Stimulated activated naive CD4-positive, alpha-beta T cell (primary cell): ENCODE measurements at regions not wholly inside any gene's neighbourhood (a gene's known extent, or its start where the extent isn't known, plus 50 kb on each side); places are given as distances from the start of the nearest gene placed in this dataset.

Source experiments
- DNase-seq, 6 experiments: peaks; one replicate each; lab custom pipeline; 2025; lab: John Stamatoyannopoulos, UW

- DNase-seq: no peak
Measured at GRCh38 chr2:60294901-60295635, 258.4 kb downstream of the BCL11A start.

GRCh38 chr2:60292242-60292641 lies 261.2 kb downstream of the BCL11A start:
- DNase-seq: no peak

GRCh38 chr2:60290509-60290908 lies 262.9 kb downstream of the BCL11A start:
- DNase-seq: no peak

- DNase-seq: no peak
Measured at GRCh38 chr2:60285626-60286316, 267.7 kb downstream of the BCL11A start.

- DNase-seq: no peak
Measured at GRCh38 chr2:60283626-60284025, 269.8 kb downstream of the BCL11A start.

GRCh38 chr2:60282886-60283285 lies 270.6 kb downstream of the BCL11A start:
- DNase-seq: no peak

GRCh38 chr2:60281730-60282129 lies 271.7 kb downstream of the BCL11A start:
- no peak for DNase-seq

GRCh38 chr2:60280238-60280637 lies 273.2 kb downstream of the BCL11A start:
- no peak for DNase-seq

- DNase-seq: no peak
Measured at GRCh38 chr2:60278906-60279305, 274.5 kb downstream of the BCL11A start.

- DNase-seq: no peak
Measured at GRCh38 chr2:60275958-60276357, 277.5 kb downstream of the BCL11A start.

- no peak for DNase-seq
Measured at GRCh38 chr2:60273836-60274235, 279.6 kb downstream of the BCL11A start.

- no peak for DNase-seq
Measured at GRCh38 chr2:60271713-60272112, 281.7 kb downstream of the BCL11A start.

- DNase-seq: no peak
Measured at GRCh38 chr2:60271131-60271530, 282.3 kb downstream of the BCL11A start.

GRCh38 chr2:60268661-60269060 lies 284.8 kb downstream of the BCL11A start:
- no peak for DNase-seq

GRCh38 chr2:60268032-60268431 lies 285.4 kb downstream of the BCL11A start:
- DNase-seq: no peak

GRCh38 chr2:60267122-60267521 lies 286.3 kb downstream of the BCL11A start:
- DNase-seq: no peak

GRCh38 chr2:60262178-60262577 lies 291.3 kb downstream of the BCL11A start:
- DNase-seq: no peak

GRCh38 chr2:60260639-60261296 lies 292.7 kb downstream of the BCL11A start:
- no peak for DNase-seq

- no peak for DNase-seq
Measured at GRCh38 chr2:60259781-60260180, 293.7 kb downstream of the BCL11A start.

GRCh38 chr2:60252581-60253150 lies 300.8 kb downstream of the BCL11A start:
- DNase-seq: no peak

GRCh38 chr2:60251247-60251646 lies 302.2 kb downstream of the BCL11A start:
- DNase-seq: no peak

GRCh38 chr2:60249879-60250278 lies 303.6 kb downstream of the BCL11A start:
- DNase-seq: no peak

- no peak for DNase-seq
Measured at GRCh38 chr2:60247471-60247870, 306.0 kb downstream of the BCL11A start.
